ENCODE measurements at regions not wholly inside any gene's neighbourhood (a gene's known extent, or its start where the extent isn't known, plus 50 kb on each side); places are given as distances from the start of the nearest gene placed in this dataset.

DNA sequence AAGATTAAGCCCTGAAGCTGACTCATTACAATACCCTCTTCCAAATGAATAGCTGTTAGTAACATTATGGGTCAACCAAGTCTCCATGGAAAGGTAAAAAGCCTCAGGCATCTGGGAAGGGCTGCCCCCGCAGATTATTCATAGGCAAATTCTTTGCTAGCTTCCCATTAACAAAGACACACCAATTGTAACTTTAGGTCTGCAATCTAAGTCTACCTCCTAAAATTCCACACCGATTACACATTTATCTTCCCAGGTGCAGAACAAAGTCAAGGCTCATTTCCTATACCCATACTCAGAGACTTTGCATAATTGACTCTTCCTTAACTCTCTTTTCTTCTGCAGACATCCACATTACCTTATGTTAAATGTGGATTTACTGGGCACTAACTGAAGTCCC is 826.3 kb upstream of the MBL2 start:
- TF ChIP-seq, protein P1, sequence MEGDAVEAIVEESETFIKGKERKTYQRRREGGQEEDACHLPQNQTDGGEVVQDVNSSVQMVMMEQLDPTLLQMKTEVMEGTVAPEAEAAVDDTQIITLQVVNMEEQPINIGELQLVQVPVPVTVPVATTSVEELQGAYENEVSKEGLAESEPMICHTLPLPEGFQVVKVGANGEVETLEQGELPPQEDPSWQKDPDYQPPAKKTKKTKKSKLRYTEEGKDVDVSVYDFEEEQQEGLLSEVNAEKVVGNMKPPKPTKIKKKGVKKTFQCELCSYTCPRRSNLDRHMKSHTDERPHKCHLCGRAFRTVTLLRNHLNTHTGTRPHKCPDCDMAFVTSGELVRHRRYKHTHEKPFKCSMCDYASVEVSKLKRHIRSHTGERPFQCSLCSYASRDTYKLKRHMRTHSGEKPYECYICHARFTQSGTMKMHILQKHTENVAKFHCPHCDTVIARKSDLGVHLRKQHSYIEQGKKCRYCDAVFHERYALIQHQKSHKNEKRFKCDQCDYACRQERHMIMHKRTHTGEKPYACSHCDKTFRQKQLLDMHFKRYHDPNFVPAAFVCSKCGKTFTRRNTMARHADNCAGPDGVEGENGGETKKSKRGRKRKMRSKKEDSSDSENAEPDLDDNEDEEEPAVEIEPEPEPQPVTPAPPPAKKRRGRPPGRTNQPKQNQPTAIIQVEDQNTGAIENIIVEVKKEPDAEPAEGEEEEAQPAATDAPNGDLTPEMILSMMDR (IDR thresholded peaks at IDR 0.05) = no peak
- TF ChIP-seq POLR2A (IDR thresholded peaks at IDR 0.05) = no peak
- no peak overlapping the region for H3K27ac ChIP-seq
- H3K4me1 ChIP-seq = no peaks in the 10 kb centered on the region
- no peak overlapping the region for H3K4me3 ChIP-seq
- no peak for DNase-seq
- no peaks in the 10 kb centered on the region for H3K36me3 ChIP-seq
- intact Hi-C loops (cut with DNase I; ENCODE audit: low total_unique reads) = no loop called here
- no peaks in the 10 kb centered on the region for H3K27me3 ChIP-seq
- no peaks in the 10 kb centered on the region for H3K9me3 ChIP-seq

GRCh38 chr10:53597835-53598251 is 825.3 kb upstream of the MBL2 start:
- H3K36me3 ChIP-seq = no peaks in the 10 kb centered on the region

GRCh38 chr10:53580465-53580864 is 807.9 kb upstream of the MBL2 start:
- H3K9me3 ChIP-seq = no peaks in the 10 kb centered on the region
- H3K36me3 ChIP-seq = no peaks in the 10 kb centered on the region
- no peak overlapping the region for H3K27ac ChIP-seq
- no peak for TF ChIP-seq POLR2A (IDR thresholded peaks at IDR 0.05)
- TF ChIP-seq, protein P1 (IDR thresholded peaks at IDR 0.05) = no peak
- H3K4me3 ChIP-seq = no peak overlapping the region
- H3K27me3 ChIP-seq = no peaks in the 10 kb centered on the region
- intact Hi-C loops (cut with DNase I; ENCODE audit: low total_unique reads) = no loop called here
- no peak for DNase-seq
- H3K4me1 ChIP-seq = no peaks in the 10 kb centered on the region

More at GRCh38 chr10:53597835-53598251, 825.3 kb upstream of the MBL2 start:
- H3K9me3 ChIP-seq = no peaks in the 10 kb centered on the region
- no peak overlapping the region for H3K4me3 ChIP-seq
- no peak for TF ChIP-seq POLR2A (IDR thresholded peaks at IDR 0.05)
- TF ChIP-seq, protein P1 (IDR thresholded peaks at IDR 0.05) = no peak
- H3K4me1 ChIP-seq = no peaks in the 10 kb centered on the region
- no peak overlapping the region for H3K27ac ChIP-seq
- no peak for DNase-seq
- intact Hi-C loops (cut with DNase I; ENCODE audit: low total_unique reads) = no loop called here
- no peaks in the 10 kb centered on the region for H3K27me3 ChIP-seq

- H3K27ac ChIP-seq = no peak overlapping the region
- DNase-seq = no peak
- intact Hi-C loops (cut with DNase I; ENCODE audit: low total_unique reads) = no loop called here
Observed at GRCh38 chr10:53579773-53580172, 807.2 kb upstream of the MBL2 start.

DNA sequence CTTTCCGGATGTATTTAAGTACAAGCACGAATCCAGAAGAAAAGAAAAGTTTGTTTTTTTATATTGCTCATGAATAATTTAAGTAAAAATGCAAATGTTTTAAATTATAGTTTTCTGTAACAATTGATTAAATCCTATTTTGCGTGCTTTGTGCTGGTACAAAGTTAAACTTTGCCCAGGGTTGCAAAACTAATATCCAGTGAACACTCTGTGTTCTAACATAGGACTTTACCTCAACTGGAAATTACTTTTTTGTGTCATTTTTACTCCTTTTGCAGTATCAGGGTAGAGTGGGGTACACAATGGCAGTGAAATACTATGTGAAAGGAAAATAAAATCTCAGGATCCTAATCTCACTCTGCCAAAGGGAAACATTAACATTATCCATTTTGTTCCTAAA is 801.4 kb upstream of the MBL2 start:
- no peaks in the 10 kb centered on the region for H3K4me1 ChIP-seq
- H3K36me3 ChIP-seq = no peaks in the 10 kb centered on the region
- no peaks in the 10 kb centered on the region for H3K27me3 ChIP-seq
- TF ChIP-seq POLR2A (IDR thresholded peaks at IDR 0.05) = no peak
- TF ChIP-seq, protein P1 (IDR thresholded peaks at IDR 0.05) = no peak
- intact Hi-C loops (cut with DNase I; ENCODE audit: low total_unique reads) = no loop called here
- H3K9me3 ChIP-seq = no peaks in the 10 kb centered on the region
- no peak for DNase-seq
- H3K27ac ChIP-seq = no peak overlapping the region
- no peak overlapping the region for H3K4me3 ChIP-seq

More at GRCh38 chr10:53579773-53580172, 807.2 kb upstream of the MBL2 start:
- no peaks in the 10 kb centered on the region for H3K36me3 ChIP-seq
- no peaks in the 10 kb centered on the region for H3K9me3 ChIP-seq
- H3K4me1 ChIP-seq = no peaks in the 10 kb centered on the region
- no peaks in the 10 kb centered on the region for H3K27me3 ChIP-seq
- H3K4me3 ChIP-seq = no peak overlapping the region
- TF ChIP-seq POLR2A (IDR thresholded peaks at IDR 0.05) = no peak
- TF ChIP-seq, protein P1 (IDR thresholded peaks at IDR 0.05) = no peak
